ENCODE measurements at regions not wholly inside any gene's neighbourhood (a gene's known extent, or its start where the extent isn't known, plus 50 kb on each side); places are given as distances from the start of the nearest gene placed in this dataset.

DNA sequence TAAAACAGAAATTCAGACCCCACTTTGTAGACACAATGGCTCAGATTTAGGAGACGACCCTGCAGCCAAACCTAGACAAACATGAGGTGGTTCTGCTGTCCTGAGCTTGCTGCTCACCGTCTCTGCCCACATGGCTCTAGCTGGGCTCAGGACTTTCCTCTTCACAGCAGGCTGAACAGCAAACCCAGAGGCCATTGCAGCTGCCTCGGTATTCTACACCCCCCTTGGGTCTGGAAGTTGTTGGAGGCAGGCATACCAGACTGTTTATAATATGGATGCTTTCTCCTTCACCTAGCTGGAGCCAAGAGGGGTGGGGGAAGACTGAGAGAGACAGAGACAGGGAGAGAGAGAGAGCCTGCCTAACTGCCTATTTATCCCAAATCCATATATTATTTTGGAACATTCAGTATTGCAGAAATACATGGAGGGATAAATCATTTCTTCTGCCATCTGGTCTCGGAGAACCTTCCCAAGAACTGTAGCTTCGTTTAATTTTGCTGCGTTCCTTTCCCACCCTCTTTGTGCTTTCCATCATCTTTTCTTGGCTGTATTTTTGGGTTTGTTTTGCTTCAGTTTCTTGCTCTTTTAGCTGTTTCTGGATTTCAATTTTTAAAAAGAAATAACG is 628.2 kb upstream of the RBFOX1 start:
- no peak for TF ChIP-seq SUZ12 (IDR thresholded peaks at IDR 0.05; ENCODE audit: extremely low read depth, insufficient read depth, insufficient read length)
- no peak for TF ChIP-seq ZNF274 (IDR thresholded peaks at IDR 0.05; ENCODE audit: low read depth, low read length)
- no peak for TF ChIP-seq YY1 (IDR thresholded peaks at IDR 0.05; ENCODE audit: insufficient read depth, insufficient read length)
